Naive thymus-derived CD4-positive, alpha-beta T cell (primary cell): ENCODE measurements at regions not wholly inside any gene's neighbourhood (a gene's known extent, or its start where the extent isn't known, plus 50 kb on each side); places are given as distances from the start of the nearest gene placed in this dataset.

Experiments
- ATAC-seq: fragments of 150-1000 bp; cut with Tn5 transposase; 2 replicates; pipeline ENCODE4 v1.10.0; 2021; ENCODE audit warnings: mild to moderate bottlenecking, moderate library complexity
- CTCF ChIA-PET: fragments of 350-600 bp; sonication (Branson Sonifier 250); formaldehyde crosslinking; loops from one replicate; lab custom pipeline; 2021; ENCODE audit warnings: antibody characterized with exemption; lab: Charles Lee
- POLR2A ChIA-PET: fragments of 350-600 bp; sonication (Branson Sonifier 250); formaldehyde crosslinking; loops from one replicate; lab custom pipeline; 2021; ENCODE audit warnings: antibody characterized with exemption, inconsistent platforms; lab: Charles Lee
- DNase-seq, 9 donors: peaks; one replicate each; pipeline versions ENCODE4 v3.0.0 to v3.0.0-alpha.2; 2020 to 2022; ENCODE audit warnings: mixed read lengths in 1 of 9
- H3K27ac ChIP-seq: one replicate; pipeline ENCODE4 v1.7.0; 2013; ENCODE audit warnings: mild to moderate bottlenecking, low read depth, low read length, moderate library complexity
- H3K27me3 ChIP-seq, 2 donors: one replicate each; pipeline ENCODE4 v1.7.0; 2013; ENCODE audit warnings: low read length in 2 of 2, mild to moderate bottlenecking in 2 of 2, moderate library complexity in 2 of 2; ENCODE audit not compliant: control insufficient read depth in 2 of 2, insufficient read depth in 2 of 2
- H3K36me3 ChIP-seq, 3 experiments: 1 replicate in 2 of 3; 2 replicates in 1 of 3; pipeline ENCODE4 v1.7.0; 2013; ENCODE audit warnings: low read length in 3 of 3, mild to moderate bottlenecking in 3 of 3, moderate library complexity in 1 of 3; ENCODE audit not compliant: insufficient read depth in 3 of 3, control insufficient read depth in 2 of 3
- H3K4me1 ChIP-seq, 2 donors: one replicate each; pipeline ENCODE4 v1.7.0; 2013; ENCODE audit warnings: low read length in 2 of 2, mild to moderate bottlenecking in 2 of 2, moderate library complexity in 1 of 2; ENCODE audit not compliant: control insufficient read depth in 2 of 2, insufficient read depth in 2 of 2
- H3K4me3 ChIP-seq: 2 replicates; pipeline ENCODE4 v1.7.0; 2013; ENCODE audit warnings: mild to moderate bottlenecking, low read length
- H3K9me3 ChIP-seq, 3 experiments: 1 replicate in 2 of 3; 2 replicates in 1 of 3; pipeline ENCODE4 v1.7.0; 2013; ENCODE audit warnings: low read length in 3 of 3; ENCODE audit not compliant: control insufficient read depth in 2 of 3
- H3K27ac Mint-ChIP-seq, 9 donors: one replicate each; pipeline ENCODE4 v1.8.0; 2020 to 2022; ENCODE audit warnings: mixed read lengths in 9 of 9, mild to moderate bottlenecking in 8 of 9, moderate library complexity in 5 of 9, inconsistent platforms in 2 of 9
- H3K27me3 Mint-ChIP-seq, 5 donors: one replicate each; pipeline ENCODE4 v1.8.0; 2021 to 2022; ENCODE audit warnings: mixed read lengths in 5 of 5, mild to moderate bottlenecking in 1 of 5
- H3K36me3 Mint-ChIP-seq, 5 donors: one replicate each; pipeline ENCODE4 v1.8.0; 2020 to 2022; ENCODE audit warnings: mixed read lengths in 5 of 5, mild to moderate bottlenecking in 3 of 5, inconsistent platforms in 1 of 5
- H3K4me1 Mint-ChIP-seq, 7 donors: one replicate each; pipeline ENCODE4 v1.8.0; 2020 to 2022; ENCODE audit warnings: mixed read lengths in 7 of 7, mild to moderate bottlenecking in 3 of 7, inconsistent platforms in 1 of 7
- H3K4me3 Mint-ChIP-seq, 10 donors: one replicate each; pipeline ENCODE4 v1.8.0; 2020 to 2022; ENCODE audit warnings: mild to moderate bottlenecking in 10 of 10, mixed read lengths in 10 of 10, moderate library complexity in 6 of 10, inconsistent platforms in 2 of 10
- H3K9me3 Mint-ChIP-seq, 11 donors: one replicate each; pipeline ENCODE4 v1.8.0; 2020 to 2022; ENCODE audit warnings: mixed read lengths in 11 of 11, mild to moderate bottlenecking in 4 of 11, inconsistent platforms in 1 of 11, moderate library complexity in 1 of 11
- intact Hi-C, 2 donors: fragments of 100-400 bp; cut with micrococcal nuclease; formaldehyde crosslinking; loops; one replicate each; pipeline ENCODE4 v1.15.1; 2023

GRCh38 chr2:14223576-14223975 lies 408.9 kb upstream of the LRATD1 start:
- intact Hi-C loops, result no loop called here
- Mint-ChIP-seq H3K9me3 (peaks cover 0 to 17% (median 4%) of the 10 kb centered on the region in 11 donors), H3K27ac (no peak overlapping the region), H3K27me3 (no peaks in the 10 kb centered on the region), H3K4me3 (no peak overlapping the region), H3K36me3 (no peaks in the 10 kb centered on the region), H3K4me1 (no peaks in the 10 kb centered on the region)
- H3K36me3 ChIP-seq, result no peaks in the 10 kb centered on the region
- no peaks in the 10 kb centered on the region for H3K4me1 ChIP-seq
- no peak overlapping the region for H3K27ac ChIP-seq
- CTCF ChIA-PET, result no interaction called here
- no peak for ATAC-seq
- no peak overlapping the region for H3K4me3 ChIP-seq
- POLR2A ChIA-PET, result no interaction called here
- no peaks in the 10 kb centered on the region for H3K9me3 ChIP-seq
- H3K27me3 ChIP-seq, result no peaks in the 10 kb centered on the region
- DNase-seq, result no peak

DNA sequence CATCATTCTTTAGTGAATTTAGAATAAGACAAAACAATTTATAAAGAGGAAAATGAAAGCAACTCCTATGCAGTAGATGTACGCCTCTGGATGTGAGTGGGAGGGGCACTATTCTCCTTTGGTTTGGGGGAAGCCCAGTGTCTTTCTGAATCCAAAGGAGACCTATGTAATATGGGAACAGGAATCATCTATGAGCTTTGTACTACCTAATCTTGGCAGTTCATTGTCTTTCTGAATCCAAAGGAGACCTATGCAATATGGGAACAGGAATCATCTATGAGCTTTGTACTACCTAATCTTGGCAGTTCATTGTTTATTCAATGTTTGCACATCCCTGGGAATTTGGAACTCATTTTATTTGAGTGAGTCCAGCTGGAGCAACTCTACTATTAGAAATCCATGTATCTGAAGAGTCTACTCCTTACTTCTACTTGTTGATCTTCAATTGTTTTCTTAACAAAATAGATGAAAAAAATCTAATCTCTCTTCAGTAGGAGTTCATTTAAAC lies 401.1 kb upstream of the LRATD1 start:
- ATAC-seq (no peak), DNase-seq (no peak)
- no peak overlapping the region for H3K27ac ChIP-seq
- no peak overlapping the region for H3K27ac Mint-ChIP-seq
- H3K36me3 Mint-ChIP-seq, result no peaks in the 10 kb centered on the region
- intact Hi-C loops, result no loop called here
- no peak overlapping the region for H3K4me3 Mint-ChIP-seq
- POLR2A ChIA-PET, result no interaction called here
- no peaks in the 10 kb centered on the region for H3K27me3 Mint-ChIP-seq
- no peak overlapping the region for H3K4me3 ChIP-seq
- no peaks in the 10 kb centered on the region for H3K4me1 Mint-ChIP-seq
- no peaks in the 10 kb centered on the region for H3K9me3 ChIP-seq
- H3K9me3 Mint-ChIP-seq, result peaks cover 3 to 12% (median 4%) of the 10 kb centered on the region in 11 donors
- CTCF ChIA-PET, result no interaction called here
- no peaks in the 10 kb centered on the region for H3K27me3 ChIP-seq
- no peaks in the 10 kb centered on the region for H3K4me1 ChIP-seq
- H3K36me3 ChIP-seq, result no peaks in the 10 kb centered on the region

- H3K4me3 ChIP-seq, result no peak overlapping the region
- H3K4me1 Mint-ChIP-seq, result no peaks in the 10 kb centered on the region
- DNase-seq (no peak), ATAC-seq (no peak)
- ChIA-PET POLR2A (no interaction called here), CTCF (no interaction called here)
- no peaks in the 10 kb centered on the region for H3K27me3 Mint-ChIP-seq
- no peak overlapping the region for H3K27ac Mint-ChIP-seq
- H3K36me3 Mint-ChIP-seq, result no peaks in the 10 kb centered on the region
- H3K27ac ChIP-seq, result no peak overlapping the region
- H3K36me3 ChIP-seq, result no peaks in the 10 kb centered on the region
- H3K4me3 Mint-ChIP-seq, result no peak overlapping the region
- no peaks in the 10 kb centered on the region for H3K27me3 ChIP-seq
- H3K9me3 Mint-ChIP-seq, result peaks cover 0 to 10% (median 4%) of the 10 kb centered on the region in 11 donors
- no peaks in the 10 kb centered on the region for H3K9me3 ChIP-seq
- intact Hi-C loops, result no loop called here
- H3K4me1 ChIP-seq, result no peaks in the 10 kb centered on the region
These were observed 400.3 kb upstream of the LRATD1 start for GRCh38 chr2:14232217-14232616.

DNA sequence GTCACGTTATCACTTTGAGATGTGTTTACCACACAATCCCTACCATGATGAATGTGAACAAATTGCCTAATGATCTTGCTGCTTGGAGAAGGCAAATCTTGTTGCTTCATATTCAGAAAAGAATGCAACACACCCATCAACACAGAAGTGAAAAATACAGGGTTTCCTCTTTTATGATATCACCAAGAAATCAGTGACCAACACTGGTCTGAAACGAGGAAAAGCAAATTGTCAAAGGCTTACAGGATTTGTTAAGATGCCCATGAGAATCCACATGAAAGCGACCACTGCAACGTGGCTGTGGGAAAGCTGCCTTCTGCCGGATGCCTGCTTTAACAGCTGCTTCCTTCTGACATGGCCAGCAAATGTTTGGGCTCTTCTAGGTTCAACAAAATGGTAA lies 397.6 kb upstream of the LRATD1 start:
- H3K27me3 ChIP-seq, result no peaks in the 10 kb centered on the region
- Mint-ChIP-seq H3K27ac (no peak overlapping the region), H3K4me3 (no peak overlapping the region), H3K27me3 (no peaks in the 10 kb centered on the region), H3K9me3 (peaks cover 0 to 7% (median 4%) of the 10 kb centered on the region in 11 donors), H3K4me1 (no peaks in the 10 kb centered on the region), H3K36me3 (no peaks in the 10 kb centered on the region)
- ChIA-PET CTCF (no interaction called here), POLR2A (no interaction called here)
- H3K36me3 ChIP-seq, result no peaks in the 10 kb centered on the region
- H3K27ac ChIP-seq, result no peak overlapping the region
- no peak overlapping the region for H3K4me3 ChIP-seq
- H3K9me3 ChIP-seq, result no peaks in the 10 kb centered on the region
- ATAC-seq (no peak), DNase-seq (no peak)
- intact Hi-C loops, result no loop called here
- no peaks in the 10 kb centered on the region for H3K4me1 ChIP-seq

DNA sequence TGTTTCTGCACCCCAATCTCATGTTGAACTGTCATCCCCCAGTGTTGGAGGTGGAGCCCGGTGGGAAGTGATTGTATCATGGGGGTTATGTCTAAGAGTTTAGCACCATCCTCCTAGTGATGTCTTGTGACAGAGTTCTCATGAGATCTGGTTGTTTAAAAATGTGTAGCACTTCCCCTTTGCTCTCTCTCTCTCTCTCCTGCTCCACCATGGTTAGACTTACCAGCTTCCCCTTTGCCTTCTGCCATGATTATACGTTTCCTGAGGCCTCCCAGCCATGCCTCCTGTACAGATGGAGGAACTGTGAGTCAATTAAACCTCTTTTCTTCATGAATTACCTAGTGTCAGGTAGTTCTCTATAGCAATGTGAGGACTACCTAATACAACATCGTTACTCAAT lies 396.9 kb upstream of the LRATD1 start:
- ChIA-PET CTCF (no interaction called here), POLR2A (no interaction called here)
- Histone ChIP-seq H3K4me3 (no peak overlapping the region), H3K9me3 (no peaks in the 10 kb centered on the region), H3K4me1 (no peaks in the 10 kb centered on the region), H3K27ac (no peak overlapping the region), H3K27me3 (no peaks in the 10 kb centered on the region), H3K36me3 (no peaks in the 10 kb centered on the region)
- no peak overlapping the region for H3K4me3 Mint-ChIP-seq
- H3K9me3 Mint-ChIP-seq, result peaks cover 0 to 7% (median 4%) of the 10 kb centered on the region in 11 donors
- H3K4me1 Mint-ChIP-seq, result no peaks in the 10 kb centered on the region
- DNase-seq (no peak), ATAC-seq (no peak)
- no peak overlapping the region for H3K27ac Mint-ChIP-seq
- H3K36me3 Mint-ChIP-seq, result no peaks in the 10 kb centered on the region
- intact Hi-C loops, result no loop called here
- H3K27me3 Mint-ChIP-seq, result no peaks in the 10 kb centered on the region

GRCh38 chr2:14237902-14238301 lies 394.6 kb upstream of the LRATD1 start:
- Mint-ChIP-seq H3K4me3 (no peak overlapping the region), H3K4me1 (no peaks in the 10 kb centered on the region), H3K27me3 (peaks cover 0 to 6% (median 0%) of the 10 kb centered on the region in 5 donors), H3K9me3 (peaks cover 0 to 9% (median 4%) of the 10 kb centered on the region in 11 donors), H3K27ac (no peak overlapping the region), H3K36me3 (no peaks in the 10 kb centered on the region)
- DNase-seq, result no peak
- ChIA-PET POLR2A (no interaction called here), CTCF (no interaction called here)
- Histone ChIP-seq H3K4me3 (no peak overlapping the region), H3K27me3 (no peaks in the 10 kb centered on the region), H3K9me3 (no peaks in the 10 kb centered on the region), H3K27ac (no peak overlapping the region), H3K4me1 (no peaks in the 10 kb centered on the region), H3K36me3 (no peaks in the 10 kb centered on the region)
- no peak for ATAC-seq
- intact Hi-C loops, result no loop called here

GRCh38 chr2:14239605-14240004 lies 392.9 kb upstream of the LRATD1 start:
- no peaks in the 10 kb centered on the region for H3K36me3 Mint-ChIP-seq
- ATAC-seq (no peak), DNase-seq (no peak)
- intact Hi-C loops, result no loop called here
- no peak overlapping the region for H3K27ac Mint-ChIP-seq
- H3K4me1 Mint-ChIP-seq, result no peaks in the 10 kb centered on the region
- Histone ChIP-seq H3K9me3 (no peaks in the 10 kb centered on the region), H3K27me3 (no peaks in the 10 kb centered on the region), H3K4me3 (no peak overlapping the region), H3K27ac (no peak overlapping the region), H3K4me1 (no peaks in the 10 kb centered on the region), H3K36me3 (no peaks in the 10 kb centered on the region)
- POLR2A ChIA-PET, result no interaction called here
- peaks cover 0 to 8% (median 4%) of the 10 kb centered on the region in 11 donors for H3K9me3 Mint-ChIP-seq
- no peak overlapping the region for H3K4me3 Mint-ChIP-seq
- peaks cover 0 to 6% (median 0%) of the 10 kb centered on the region in 5 donors for H3K27me3 Mint-ChIP-seq
- CTCF ChIA-PET, result no interaction called here
